H4 (cell line): ENCODE measurements at regions not wholly inside any gene's neighbourhood (a gene's known extent, or its start where the extent isn't known, plus 50 kb on each side); places are given as distances from the start of the nearest gene placed in this dataset.

Experiments used
- DNase-seq: peaks from one replicate; pipeline ENCODE4 v3.0.0-alpha.2; 2015; ENCODE audit warnings: low spot score

GRCh38 chr2:128874608-128875007, 555.9 kb upstream of the HS6ST1 start:
- no peak for DNase-seq

GRCh38 chr2:128876986-128877983, 558.6 kb upstream of the HS6ST1 start:
- DNase-seq, result no peak

GRCh38 chr2:128879161-128879560, 560.5 kb upstream of the HS6ST1 start:
- no peak for DNase-seq

- no peak for DNase-seq
Observed at GRCh38 chr2:128894896-128895295, 576.2 kb upstream of the HS6ST1 start.

- DNase-seq, result no peak
Observed at GRCh38 chr2:128901572-128902391, 583.1 kb upstream of the HS6ST1 start.

- no peak for DNase-seq
Observed at GRCh38 chr2:128903637-128904036, 585.0 kb upstream of the HS6ST1 start.

GRCh38 chr2:128911276-128911675, 592.6 kb upstream of the HS6ST1 start:
- DNase-seq, result no peak

GRCh38 chr2:128914320-128914719, 595.7 kb upstream of the HS6ST1 start:
- DNase-seq, result no peak

GRCh38 chr2:128921751-128922150, 603.1 kb upstream of the HS6ST1 start:
- DNase-seq, result no peak

- DNase-seq, result no peak
Observed at GRCh38 chr2:128922154-128922553, 603.5 kb upstream of the HS6ST1 start.

- DNase-seq, result no peak
Observed at GRCh38 chr2:128925631-128926030, 607.0 kb upstream of the HS6ST1 start.

GRCh38 chr2:128930101-128930500, 611.4 kb upstream of the HS6ST1 start:
- no peak for DNase-seq

GRCh38 chr2:128940378-128940777, 621.7 kb upstream of the HS6ST1 start:
- no peak for DNase-seq

GRCh38 chr2:128941751-128942150, 623.1 kb upstream of the HS6ST1 start:
- no peak for DNase-seq

GRCh38 chr2:128949360-128949759, 630.7 kb upstream of the HS6ST1 start:
- peak; percentile 74 for DNase-seq

GRCh38 chr2:128950758-128951157, 632.1 kb upstream of the HS6ST1 start:
- no peak for DNase-seq

- DNase-seq, result no peak
Observed at GRCh38 chr2:128958241-128958640, 639.6 kb upstream of the HS6ST1 start.

GRCh38 chr2:128967646-128968045, 649.0 kb upstream of the HS6ST1 start:
- no peak for DNase-seq

GRCh38 chr2:128969374-128969773, 650.7 kb upstream of the HS6ST1 start:
- no peak for DNase-seq

- DNase-seq, result no peak
Observed at GRCh38 chr2:128970332-128971116, 651.9 kb upstream of the HS6ST1 start.

- DNase-seq, result no peak
Observed at GRCh38 chr2:128973566-128973965, 654.9 kb upstream of the HS6ST1 start.

GRCh38 chr2:128978212-128978611, 659.5 kb upstream of the HS6ST1 start:
- no peak for DNase-seq
